ENCODE measurements at regions not wholly inside any gene's neighbourhood (a gene's known extent, or its start where the extent isn't known, plus 50 kb on each side); places are given as distances from the start of the nearest gene placed in this dataset.

- Histone ChIP-seq H3K4me2 (ENCODE audit: insufficient read depth in 1 of 2, low read depth in 2 of 2, low read length in 2 of 2) (no peak overlapping the region), H4K5ac (ENCODE audit: insufficient read length, low read depth, low read length) (no peak overlapping the region), H3K23me2 (ENCODE audit: low read depth, low read length) (no peaks in the 10 kb centered on the region), H3K4ac (replicated peaks; ENCODE audit: insufficient read length, low read depth, low read length) (no peak overlapping the region), H4K91ac (replicated peaks; ENCODE audit: insufficient read length, low read length) (no peak overlapping the region), H4K8ac (ENCODE audit: extremely low read depth, insufficient read depth, low read length) (no peak overlapping the region), H3K27ac (ENCODE audit: low read depth, low read length) (no peak overlapping the region), H3K18ac (ENCODE audit: extremely low read depth, low read length) (no peak overlapping the region), H2AFZ (ENCODE audit: low read length) (no peak overlapping the region), H2BK5ac (ENCODE audit: low read depth, low read length) (no peak overlapping the region), H2BK120ac (replicated peaks; ENCODE audit: low read depth, low read length) (no peak overlapping the region), H2AK5ac (ENCODE audit: low read depth, low read length) (no peak overlapping the region), H3K9ac (replicated peaks in 1 of 4; ENCODE audit: extremely low read depth in 1 of 4, low read depth in 3 of 4, low read length in 3 of 4) (no peak overlapping the region), H3K79me2 (ENCODE audit: control insufficient read depth in 1 of 2, insufficient read depth in 2 of 2, low read length in 2 of 2) (no peaks in the 10 kb centered on the region), H3K79me1 (ENCODE audit: low read depth, low read length) (no peaks in the 10 kb centered on the region), H3K4me3 (ENCODE audit: extremely low read depth in 1 of 4, insufficient read depth in 2 of 4, low read depth in 3 of 4, low read length in 4 of 4) (no peak overlapping the region), H4K20me1 (replicated peaks in 1 of 2; ENCODE audit: control insufficient read depth in 1 of 2, insufficient read depth in 2 of 2, low read length in 2 of 2) (no peaks in the 10 kb centered on the region), H3K9me3 (ENCODE audit: insufficient read depth in 2 of 2, low read depth in 1 of 2, low read length in 1 of 2) (no peaks in the 10 kb centered on the region), H3K4me1 (replicated peaks in 1 of 4; ENCODE audit: control insufficient read depth in 3 of 4, insufficient read depth in 4 of 4, low read length in 3 of 4) (no peaks in the 10 kb centered on the region), H3K14ac (ENCODE audit: insufficient read length) (no peak overlapping the region), H3K56ac (replicated peaks; ENCODE audit: insufficient read length, low read depth, low read length) (no peak overlapping the region), H2BK20ac (ENCODE audit: low read length) (no peak overlapping the region), H3K27me3 (replicated peaks in 1 of 4; ENCODE audit: control insufficient read depth in 3 of 4, extremely low read depth in 1 of 4, insufficient read depth in 3 of 4, low read length in 3 of 4) (peaks cover 0 to 1% (median 0%) of the 10 kb centered on the region in 4 experiments; a peak in 1 of 7 replicates), H2BK12ac (ENCODE audit: low read depth, low read length) (no peak overlapping the region), H3K23ac (ENCODE audit: insufficient read length) (no peak overlapping the region), H2BK15ac (ENCODE audit: low read length) (no peak overlapping the region), H3K36me3 (ENCODE audit: control insufficient read depth in 2 of 4, insufficient read depth in 4 of 4, low read length in 3 of 4) (no peaks in the 10 kb centered on the region)
- ChIA-PET CTCF (ENCODE audit: partially characterized antibody) (no interaction called here), POLR2A (ENCODE audit: partially characterized antibody) (no interaction called here)
- DNase-seq (ENCODE audit: low read depth in 1 of 2, low spot score in 2 of 2) = no peak
- FAIRE-seq = no peak
- 90% methylated on average over 1 of the region's 1 CpG; no CpG with 5 or more reads in 1 of the 2 experiments for WGBS, 2 experiments (ENCODE audit: extremely low coverage in 1 of 2, insufficient coverage in 1 of 2, insufficient read length in 1 of 2, insufficient replicate concordance in 2 of 2, low coverage in 1 of 2, low lambda C conversion rate in 2 of 2, missing lambda C conversion rate in 1 of 2)
- TF ChIP-seq CBX8 (IDR thresholded peaks at IDR 0.05; ENCODE audit: borderline replicate concordance, low read depth, low read length) = no peak
These were observed 1503.2 kb downstream of the HACE1 start for GRCh38 chr6:103356531-103356930.

Measured in H1 (cell line).